GM21576 (cell line): ENCODE measurements at regions not wholly inside any gene's neighbourhood (a gene's known extent, or its start where the extent isn't known, plus 50 kb on each side); places are given as distances from the start of the nearest gene placed in this dataset.

Experiments used
- ATAC-seq: cut with Tn5 transposase; IDR thresholded peaks from one replicate; pipeline ENCODE4 v1.9.1; 2021; ENCODE audit warnings: mild to moderate bottlenecking, moderate library complexity; ENCODE audit not compliant: unreplicated experiment

GRCh38 chr13:39856714-39857113 lies 201.3 kb downstream of the COG6 start:
- no peak for ATAC-seq

GRCh38 chr13:39858794-39859193 lies 203.3 kb downstream of the COG6 start:
- ATAC-seq: no peak

DNA sequence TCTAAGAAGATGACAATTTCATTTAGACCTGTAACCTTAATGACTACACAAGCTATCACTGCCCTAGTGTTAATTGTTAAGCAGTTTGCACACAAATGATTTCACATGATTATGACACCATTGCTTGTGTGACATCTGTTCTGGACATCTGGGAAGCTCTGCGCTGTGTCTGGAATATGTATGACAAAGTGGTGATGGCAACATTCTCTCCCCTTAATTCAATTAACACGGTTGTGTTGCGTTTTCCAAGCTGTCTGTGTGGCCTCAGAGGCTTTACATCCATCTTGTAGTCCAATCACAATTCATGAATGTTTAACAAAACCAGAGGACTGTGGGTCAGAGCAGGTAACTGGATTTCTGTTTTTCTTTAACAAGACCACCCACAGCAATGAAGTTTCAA lies 204.4 kb downstream of the COG6 start:
- no peak for ATAC-seq

DNA sequence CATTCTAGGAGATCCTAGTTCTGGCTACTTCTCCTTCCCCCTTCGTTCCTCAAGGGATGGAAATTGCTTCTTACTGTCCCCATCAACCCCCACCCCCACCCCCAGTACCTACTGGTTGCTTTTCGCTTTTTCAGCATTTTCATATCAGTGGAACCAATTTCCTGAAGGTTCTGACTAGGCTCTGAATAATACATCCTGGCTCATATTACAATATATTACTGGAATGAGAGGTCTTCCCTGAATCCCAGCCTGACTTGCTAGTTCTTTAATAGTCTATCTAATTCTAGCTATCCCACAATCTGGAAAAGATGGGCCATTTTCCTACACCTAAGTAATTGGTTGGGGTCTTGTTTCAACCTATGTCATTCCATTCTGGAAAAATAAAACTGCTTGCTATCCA lies 207.4 kb downstream of the COG6 start:
- no peak for ATAC-seq

GRCh38 chr13:39864221-39864620 lies 208.8 kb downstream of the COG6 start:
- ATAC-seq: no peak

DNA sequence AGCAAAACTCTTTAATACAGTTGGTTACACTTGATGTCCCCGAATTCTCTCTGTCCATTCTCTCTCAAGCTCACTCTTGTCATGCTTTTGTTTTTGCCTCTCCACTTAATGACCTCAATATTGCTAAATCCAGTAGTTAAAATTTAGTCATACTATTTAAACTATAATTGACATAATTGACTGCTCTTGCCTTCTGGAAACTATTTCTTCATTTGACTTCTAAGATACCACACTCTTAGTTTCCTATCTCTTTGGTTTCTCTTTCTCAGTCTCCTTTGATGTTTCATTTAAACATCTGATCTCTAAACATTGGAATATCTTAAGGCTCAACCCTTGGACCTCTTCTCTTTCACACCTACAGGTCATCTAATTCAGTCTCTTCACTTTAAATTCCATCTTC lies 211.3 kb downstream of the COG6 start:
- ATAC-seq: no peak

DNA sequence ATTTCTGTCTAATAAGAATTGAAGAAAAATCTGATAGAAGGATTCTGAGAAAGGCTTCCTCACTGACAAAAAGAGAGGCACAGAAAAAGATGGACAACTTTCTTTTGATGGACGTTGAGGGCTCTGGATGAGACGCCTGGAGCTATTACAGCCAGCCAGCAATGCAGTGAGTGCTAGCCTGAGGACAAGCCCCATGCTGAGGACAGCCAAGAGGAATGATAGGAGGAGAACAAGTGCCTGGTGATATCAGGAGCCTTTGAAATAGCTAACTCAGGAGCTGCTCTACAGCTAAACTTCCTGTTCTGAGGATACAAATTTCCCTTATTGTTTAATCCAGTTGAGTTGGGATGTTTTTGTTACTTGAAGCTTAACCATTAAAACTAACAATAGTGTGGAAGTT lies 212.3 kb downstream of the COG6 start:
- ATAC-seq: no peak

DNA sequence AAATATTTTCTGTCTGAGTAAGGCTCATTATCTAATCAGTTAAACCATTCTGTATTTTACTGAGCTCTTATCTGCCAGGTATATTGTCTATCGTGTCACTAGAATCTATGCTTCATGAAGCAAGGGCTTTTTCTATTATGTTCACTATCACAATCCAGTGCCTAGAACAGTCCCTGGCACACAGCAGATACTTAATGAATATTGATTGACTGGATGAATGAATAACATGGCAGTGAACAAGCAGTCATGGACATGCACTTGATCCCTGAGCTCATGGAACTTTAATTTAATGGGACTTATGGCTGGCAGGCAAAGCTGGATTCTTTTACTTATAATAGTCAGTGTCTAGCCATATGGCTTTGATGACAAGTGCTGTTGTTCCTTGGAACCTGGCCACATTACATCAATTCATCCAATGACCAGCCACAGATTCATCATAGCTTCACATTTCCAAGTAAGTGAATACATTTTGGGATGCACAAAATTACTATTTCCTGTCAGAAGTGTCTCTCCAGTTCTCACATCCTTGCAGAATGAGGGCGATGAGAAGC lies 214.8 kb downstream of the COG6 start:
- no peak for ATAC-seq

GRCh38 chr13:39874331-39875053 lies 219.0 kb downstream of the COG6 start:
- no peak for ATAC-seq

DNA sequence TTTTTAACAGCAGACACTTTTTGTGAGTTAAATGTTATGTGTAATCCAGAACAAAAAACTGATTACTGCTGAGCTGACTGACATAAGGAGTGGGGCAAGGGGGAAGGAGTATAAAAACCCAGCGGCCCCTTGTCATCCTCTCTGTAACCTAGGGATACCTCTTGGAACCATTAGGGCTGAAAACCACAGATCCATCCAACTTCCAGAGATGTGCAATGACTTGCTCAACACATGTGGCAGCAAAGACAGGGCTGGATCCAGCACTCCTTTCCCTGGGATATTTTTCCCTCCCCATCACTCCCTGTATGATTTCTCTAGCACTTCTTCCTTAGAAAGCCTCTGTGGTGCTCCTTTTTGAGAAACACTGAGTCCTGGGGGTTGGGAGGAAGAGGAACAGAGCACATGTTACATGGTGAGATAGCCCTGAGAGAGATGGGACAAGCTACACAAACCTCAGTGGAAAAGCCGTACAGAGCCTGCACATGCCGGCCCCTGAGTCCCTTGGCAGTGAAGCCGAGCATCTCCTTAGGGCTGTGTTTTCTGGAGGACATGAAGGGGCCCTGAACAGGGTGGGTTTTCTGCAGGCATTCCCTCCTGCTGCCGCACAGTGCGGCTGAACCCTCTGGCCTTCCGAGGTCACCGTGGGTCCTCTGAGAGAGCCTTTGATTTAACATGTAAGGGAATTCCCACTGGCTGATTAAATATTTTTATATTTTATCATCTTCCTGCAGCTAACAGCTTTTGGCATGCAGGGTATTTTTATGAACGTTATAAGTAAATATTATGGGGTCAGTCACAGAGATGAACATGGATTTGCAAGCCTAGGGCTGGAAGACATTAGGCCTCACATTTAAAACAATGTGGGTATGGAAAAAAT lies 219.9 kb downstream of the COG6 start:
- ATAC-seq: no peak

DNA sequence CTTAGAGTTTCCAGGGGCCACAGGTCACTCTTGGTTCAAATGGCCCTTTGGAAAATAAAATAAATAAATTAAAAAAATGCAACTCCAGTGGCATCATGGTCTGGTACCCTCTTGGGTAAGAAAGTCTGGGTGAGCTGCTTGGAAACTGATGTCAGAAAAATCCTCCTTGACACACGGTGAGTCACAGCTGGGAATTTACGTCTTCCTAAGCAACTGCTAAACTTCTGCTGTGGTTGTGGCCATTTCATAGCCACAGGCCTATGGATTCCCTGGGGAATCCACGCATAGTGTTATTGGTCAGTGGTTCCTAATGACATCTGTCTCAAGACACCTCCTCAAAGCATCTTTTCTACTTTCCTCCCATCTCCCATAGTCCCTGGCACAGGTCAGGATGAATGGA lies 220.8 kb downstream of the COG6 start:
- ATAC-seq: no peak

GRCh38 chr13:39877134-39877533 lies 221.7 kb downstream of the COG6 start:
- ATAC-seq: no peak

DNA sequence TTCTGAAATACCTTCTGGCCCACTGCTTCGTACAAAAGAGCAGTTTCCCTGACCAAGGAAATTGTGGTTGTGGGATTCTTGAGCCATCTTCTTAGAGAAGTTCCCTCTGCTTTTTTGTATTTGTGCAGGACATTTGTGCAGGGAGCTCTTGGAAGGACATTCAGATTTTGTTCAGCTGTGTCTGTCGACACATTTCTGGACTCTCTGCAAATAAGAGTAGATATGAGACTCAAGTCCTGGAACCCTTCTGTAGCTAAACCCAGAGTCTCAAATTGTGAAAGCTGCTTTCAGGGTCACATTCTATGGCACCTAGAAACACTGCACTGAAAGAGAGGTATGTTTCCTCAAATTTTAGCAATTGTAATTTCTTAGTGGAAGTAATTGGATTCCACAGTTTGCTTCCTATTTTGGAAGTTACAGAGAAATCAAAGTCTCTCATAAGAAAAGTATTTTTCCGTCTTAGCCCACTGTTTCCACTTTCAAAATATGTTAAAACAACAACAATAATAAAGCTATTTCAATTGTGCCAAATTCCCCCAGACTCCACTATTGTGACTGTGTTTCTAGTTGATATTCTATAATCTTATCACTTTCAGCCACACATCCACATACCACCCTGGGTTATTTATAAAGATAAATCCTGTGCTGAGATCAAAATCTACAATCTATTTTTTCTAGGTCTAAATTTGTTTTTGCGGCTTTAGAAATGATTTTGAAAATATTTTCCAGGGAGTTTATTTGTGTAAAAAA lies 224.0 kb downstream of the COG6 start:
- ATAC-seq: no peak

DNA sequence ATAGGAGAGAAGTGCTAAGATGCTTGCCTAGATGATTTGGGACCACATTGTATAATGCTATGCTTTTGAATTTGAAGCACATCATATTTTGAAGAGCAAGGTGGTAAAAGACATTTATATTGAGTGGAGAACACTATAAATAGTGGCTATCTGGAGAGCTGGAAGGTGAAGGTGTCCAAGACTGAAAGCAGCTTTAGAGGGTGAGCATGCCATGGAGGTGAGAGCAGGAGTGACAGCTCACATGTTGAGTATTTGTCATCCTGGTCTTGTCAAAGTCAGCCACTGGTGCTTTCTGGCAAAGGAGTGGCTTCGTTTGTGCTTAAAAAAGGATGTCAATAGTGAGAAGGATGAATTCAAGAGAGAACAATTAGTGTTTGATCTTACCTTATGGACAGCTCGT lies 225.9 kb downstream of the COG6 start:
- no peak for ATAC-seq

DNA sequence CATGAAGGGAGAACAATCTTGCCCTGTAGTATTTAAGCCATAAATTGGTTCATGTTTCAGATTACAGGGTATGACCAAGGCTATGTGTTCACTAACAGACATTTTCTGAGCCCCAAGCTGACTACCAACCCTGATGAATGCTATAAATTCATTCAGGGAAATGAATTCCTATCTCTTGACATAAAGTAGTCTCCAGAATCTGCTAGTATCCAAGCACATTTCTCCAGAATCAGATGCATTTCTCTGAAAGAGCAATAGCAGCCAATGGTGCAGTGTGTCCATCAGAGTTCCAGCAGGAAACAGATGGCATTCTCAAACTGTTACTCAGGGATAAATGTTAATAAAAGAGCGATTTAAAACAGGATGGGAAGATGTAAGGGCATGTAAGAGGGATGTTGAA lies 226.4 kb downstream of the COG6 start:
- no peak for ATAC-seq

DNA sequence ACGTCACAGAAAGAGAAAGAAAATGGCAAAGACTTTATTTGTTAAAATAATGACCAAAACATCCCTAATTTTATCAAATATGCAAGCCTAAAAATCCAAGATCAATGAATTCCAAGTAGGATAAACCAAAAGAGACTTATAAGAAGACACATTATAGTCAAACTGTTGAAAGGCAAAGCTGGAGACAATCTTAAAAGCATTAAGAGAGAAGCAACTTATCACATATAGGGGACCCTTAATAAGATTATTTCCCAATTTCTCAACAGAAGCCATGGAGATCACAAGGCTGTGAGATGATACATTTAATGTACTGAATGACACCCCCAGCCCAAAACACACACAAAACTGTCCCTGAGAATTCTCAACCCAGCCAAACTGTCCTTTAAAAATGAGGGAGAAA lies 228.7 kb downstream of the COG6 start:
- ATAC-seq: no peak

DNA sequence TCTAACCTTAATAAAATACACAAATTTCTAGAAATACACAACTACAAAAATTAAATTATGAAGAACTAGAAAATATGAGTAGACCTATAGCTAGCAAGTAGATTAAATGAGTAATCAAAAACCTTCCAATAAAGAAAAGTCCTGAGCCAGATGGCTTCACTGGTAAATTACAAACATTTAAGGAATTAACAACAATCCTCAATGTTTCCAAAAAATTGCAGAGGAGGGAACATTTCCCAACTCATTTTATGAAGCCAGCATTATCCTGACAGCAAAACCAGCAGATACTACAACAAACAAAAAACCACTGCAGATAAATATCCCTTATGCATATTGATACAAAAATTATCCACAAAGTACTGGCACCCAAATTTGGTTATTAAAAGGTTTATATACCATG lies 230.9 kb downstream of the COG6 start:
- ATAC-seq: no peak

- no peak for ATAC-seq
Measured at GRCh38 chr13:39887387-39887786, 231.9 kb downstream of the COG6 start.

DNA sequence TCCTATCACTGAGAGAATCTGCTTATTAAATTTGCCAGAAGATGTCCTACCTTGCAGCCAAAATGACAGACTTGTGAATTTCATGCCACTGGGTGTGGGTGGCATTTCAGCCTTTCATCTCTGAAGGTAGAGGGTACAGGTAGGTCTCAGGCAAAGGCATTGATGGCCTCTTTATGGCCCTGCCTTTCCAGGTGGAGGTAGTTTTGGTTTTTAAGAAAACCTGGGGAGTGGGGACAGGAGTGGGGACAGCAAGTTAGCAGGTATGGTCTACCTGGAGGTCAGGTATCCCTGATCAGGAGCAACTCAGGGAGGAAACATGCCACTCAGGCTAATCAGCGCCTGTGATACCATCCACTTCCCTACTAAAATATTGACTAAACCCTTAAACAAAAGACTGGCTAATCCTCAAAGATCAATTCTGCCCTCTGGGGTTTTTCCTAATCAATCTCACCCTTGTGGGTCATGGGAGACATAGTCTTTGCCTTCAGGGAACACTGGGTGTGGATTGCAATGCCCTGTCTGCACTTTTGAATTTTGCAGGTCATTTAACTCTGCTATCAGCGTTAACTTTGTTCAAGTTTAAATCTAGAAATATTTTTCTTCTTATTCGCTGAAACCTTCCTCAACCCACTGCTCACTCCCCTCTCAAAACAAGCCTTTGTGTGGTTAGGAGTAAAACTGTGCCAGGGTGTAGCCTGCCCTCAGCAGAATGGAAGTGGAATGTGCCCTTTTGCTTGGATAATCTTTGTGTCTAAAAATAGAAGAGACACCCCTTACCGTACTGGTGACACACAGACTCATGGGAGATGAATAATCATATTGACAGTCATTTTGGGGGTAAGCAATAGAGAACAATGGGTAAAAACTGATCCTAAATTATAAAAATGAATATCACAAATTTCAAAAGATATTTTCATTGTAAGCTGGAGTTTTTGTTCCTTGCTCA lies 233.7 kb downstream of the COG6 start:
- ATAC-seq: no peak

DNA sequence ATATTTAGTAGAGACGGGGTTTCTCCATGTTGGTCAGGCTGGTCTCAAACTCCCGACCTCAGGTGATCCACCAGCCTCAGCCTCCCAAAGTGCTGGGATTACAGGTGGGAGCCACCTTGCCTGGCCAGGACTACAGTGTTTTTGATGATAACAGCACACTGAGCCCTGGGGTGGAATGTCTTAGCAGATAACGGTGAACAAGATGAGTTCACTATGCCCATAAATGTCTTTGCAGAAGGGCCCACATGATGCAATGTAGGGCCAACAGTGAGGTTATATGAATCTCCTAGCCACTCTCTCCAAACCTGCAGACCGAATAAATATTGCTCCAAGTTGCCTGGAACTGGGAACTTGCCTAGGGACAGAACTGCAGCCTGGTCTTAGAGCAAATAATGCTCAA lies 235.1 kb downstream of the COG6 start:
- ATAC-seq: no peak
